Neuronal stem cell (in vitro differentiated cells): ENCODE measurements at regions not wholly inside any gene's neighbourhood (a gene's known extent, or its start where the extent isn't known, plus 50 kb on each side); places are given as distances from the start of the nearest gene placed in this dataset.

ENCODE experiments used
- DNase-seq: peaks from one replicate; pipeline ENCODE4 v3.0.0-alpha.2; 2013; ENCODE audit warnings: low spot score
- H2AFZ ChIP-seq: one replicate; pipeline ENCODE4 v1.6.1; 2013; ENCODE audit warnings: mild to moderate bottlenecking, low read length, inconsistent platforms
- H2AK5ac ChIP-seq: 2 replicates; pipeline ENCODE4 v1.6.1; 2013; ENCODE audit warnings: low read depth, mild to moderate bottlenecking, inconsistent platforms, low read length, moderate library complexity, mixed read lengths
- H2BK120ac ChIP-seq: 2 replicates; pipeline ENCODE4 v1.6.1; 2013; ENCODE audit warnings: low read depth, mild to moderate bottlenecking, inconsistent platforms, low read length, moderate library complexity, mixed read lengths
- H2BK12ac ChIP-seq: one replicate; pipeline ENCODE4 v1.6.1; 2013; ENCODE audit warnings: low read length, inconsistent platforms
- H2BK15ac ChIP-seq: 2 replicates; pipeline ENCODE4 v1.6.1; 2013; ENCODE audit warnings: mild to moderate bottlenecking, low read length, inconsistent platforms, mixed read lengths
- H2BK5ac ChIP-seq: one replicate; pipeline ENCODE4 v1.6.1; 2013; ENCODE audit warnings: inconsistent platforms, mild to moderate bottlenecking, low read length, moderate library complexity
- H3K14ac ChIP-seq: one replicate; pipeline ENCODE4 v1.6.1; 2013; ENCODE audit warnings: low read length, inconsistent platforms
- H3K18ac ChIP-seq: 2 replicates; pipeline ENCODE4 v1.6.1; 2013; ENCODE audit warnings: low read length, inconsistent platforms
- H3K23ac ChIP-seq: 2 replicates; pipeline ENCODE4 v1.6.1; 2013; ENCODE audit warnings: low read depth, mild to moderate bottlenecking, mixed read lengths, low read length, inconsistent platforms; ENCODE audit not compliant: poor library complexity
- H3K27ac ChIP-seq: replicated peaks from 3 replicates; pipeline ENCODE4 v1.5.1; 2013; ENCODE audit warnings: low read length, inconsistent platforms
- H3K27me3 ChIP-seq, 3 experiments: 2 replicates each; pipeline ENCODE4 v1.6.1; 2013; ENCODE audit warnings: low read length in 3 of 3, mild to moderate bottlenecking in 2 of 3, inconsistent platforms in 1 of 3, low read depth in 1 of 3, mixed read lengths in 1 of 3, moderate library complexity in 1 of 3; ENCODE audit not compliant: control insufficient read depth in 3 of 3, insufficient read depth in 3 of 3
- H3K36me3 ChIP-seq, 2 donors: replicated peaks in 1 of 2; 2 replicates each; pipeline ENCODE4 v1.6.1; 2013; ENCODE audit warnings: low read length in 2 of 2; ENCODE audit not compliant: control insufficient read depth in 2 of 2, insufficient read depth in 2 of 2
- H3K4ac ChIP-seq: 2 replicates; pipeline ENCODE4 v1.6.1; 2013; ENCODE audit warnings: inconsistent platforms, mild to moderate bottlenecking, low read length, moderate library complexity
- H3K4me1 ChIP-seq, 2 donors: 1 replicate in 1 of 2; 2 replicates in 1 of 2; pipeline ENCODE4 v1.6.1; 2013; ENCODE audit warnings: low read length in 2 of 2, low read depth in 1 of 2; ENCODE audit not compliant: control insufficient read depth in 2 of 2, insufficient read depth in 1 of 2
- H3K4me2 ChIP-seq: one replicate; pipeline ENCODE4 v1.6.1; 2013; ENCODE audit warnings: mild to moderate bottlenecking, low read length, inconsistent platforms; ENCODE audit not compliant: insufficient read depth, poor library complexity, severe bottlenecking
- H3K4me3 ChIP-seq, 2 donors: 2 replicates each; pipeline ENCODE4 v1.5.1; 2013; ENCODE audit warnings: low read length in 2 of 2, mild to moderate bottlenecking in 2 of 2, inconsistent platforms in 1 of 2, moderate library complexity in 1 of 2
- H3K79me1 ChIP-seq: one replicate; pipeline ENCODE4 v1.6.1; 2013; ENCODE audit warnings: low read depth, mild to moderate bottlenecking, inconsistent platforms, low read length, moderate library complexity
- H3K9ac ChIP-seq: one replicate; pipeline ENCODE4 v1.6.1; 2013; ENCODE audit warnings: mild to moderate bottlenecking, low read depth, low read length, inconsistent platforms; ENCODE audit not compliant: poor library complexity
- H3K9me3 ChIP-seq, 2 donors: replicated peaks in 1 of 2; 2 replicates each; pipeline versions ENCODE3 to v1.6.1; 2013; ENCODE audit warnings: low read length in 2 of 2, mild to moderate bottlenecking in 2 of 2, inconsistent platforms in 1 of 2, low read depth in 1 of 2, mixed read lengths in 1 of 2, moderate library complexity in 1 of 2; ENCODE audit not compliant: control insufficient read depth in 2 of 2, insufficient read depth in 1 of 2
- H4K8ac ChIP-seq: one replicate; pipeline ENCODE4 v1.6.1; 2013; ENCODE audit warnings: low read depth, mild to moderate bottlenecking, inconsistent platforms, low read length, moderate library complexity
- H4K91ac ChIP-seq: one replicate; pipeline ENCODE4 v1.6.1; 2013; ENCODE audit warnings: low read length, low read depth, mild to moderate bottlenecking, inconsistent platforms; ENCODE audit not compliant: poor library complexity
- WGBS, 2 donors: extraction: QIAGEN DNeasy Blood & Tissue Kit; methylation state at CpG; one replicate each; pipeline ENCODE4 v1.1.7; 2013; ENCODE audit warnings: missing lambda C conversion rate in 2 of 2, mixed read lengths in 1 of 2; ENCODE audit not compliant: insufficient read length in 2 of 2, insufficient replicate concordance in 1 of 2; ENCODE audit errors: extremely low coverage in 2 of 2; 5-methylcytosine and 5-hydroxymethylcytosine counted together

DNA sequence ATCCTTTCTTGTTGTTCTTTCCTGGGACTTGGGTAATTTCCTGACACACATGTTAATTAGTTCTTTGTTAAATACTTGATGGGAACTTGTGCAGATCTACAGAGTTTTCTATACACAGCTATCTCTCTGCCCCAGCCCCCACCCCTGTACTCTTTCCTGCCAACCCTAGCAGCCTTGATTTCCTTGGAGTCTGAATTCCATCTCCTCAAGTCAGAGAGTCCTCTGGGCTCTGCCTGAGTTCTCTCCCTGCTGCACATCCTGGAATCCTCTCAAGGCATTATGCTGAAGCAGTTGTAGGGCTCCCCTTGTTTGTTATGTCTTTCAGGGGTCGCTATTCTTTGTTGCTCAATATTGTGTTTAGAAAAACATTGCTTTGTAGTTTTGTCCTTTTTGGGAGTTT lies 384.7 kb downstream of the RPS6KC1 start:
- Histone ChIP-seq H2BK12ac (no peak overlapping the region), H3K27me3 (no peaks in the 10 kb centered on the region), H2AK5ac (no peak overlapping the region), H2AFZ (no peak overlapping the region), H3K23ac (no peak overlapping the region), H3K4ac (no peak overlapping the region), H4K8ac (no peak overlapping the region), H2BK120ac (no peak overlapping the region), H3K27ac (no peak overlapping the region), H3K4me2 (no peak overlapping the region), H3K14ac (no peak overlapping the region), H3K4me3 (no peak overlapping the region), H3K36me3 (no peaks in the 10 kb centered on the region), H3K9ac (no peak overlapping the region), H2BK5ac (no peak overlapping the region), H3K18ac (no peak overlapping the region), H3K9me3 (no peaks in the 10 kb centered on the region), H4K91ac (no peak overlapping the region), H2BK15ac (no peak overlapping the region), H3K79me1 (no peaks in the 10 kb centered on the region), H3K4me1 (peaks cover 0 to 2% of the 10 kb centered on the region in 2 donors)
- DNase-seq = no peak
- WGBS, 2 donors = no CpG with 5 or more reads among the region's 1 CpG

DNA sequence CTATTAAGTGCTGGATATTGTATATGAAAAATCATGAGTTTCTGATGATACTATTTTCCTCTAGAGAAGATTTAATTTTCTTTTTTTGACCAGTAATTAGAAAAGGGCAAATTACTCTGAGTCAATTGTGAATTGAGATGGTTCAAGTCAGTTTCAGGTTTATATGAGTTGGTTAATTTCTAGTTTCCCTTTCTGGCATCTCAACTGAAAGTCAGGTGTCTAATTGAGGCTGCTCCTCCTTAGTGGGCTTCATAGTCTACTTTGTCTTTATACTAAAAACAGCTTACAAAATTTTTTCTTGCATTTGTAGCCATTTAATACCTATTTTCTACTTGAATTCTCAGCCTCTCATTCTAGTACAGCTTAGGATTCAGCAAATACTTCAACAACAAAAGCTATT lies 387.3 kb downstream of the RPS6KC1 start:
- H3K79me1 ChIP-seq = no peaks in the 10 kb centered on the region

DNA sequence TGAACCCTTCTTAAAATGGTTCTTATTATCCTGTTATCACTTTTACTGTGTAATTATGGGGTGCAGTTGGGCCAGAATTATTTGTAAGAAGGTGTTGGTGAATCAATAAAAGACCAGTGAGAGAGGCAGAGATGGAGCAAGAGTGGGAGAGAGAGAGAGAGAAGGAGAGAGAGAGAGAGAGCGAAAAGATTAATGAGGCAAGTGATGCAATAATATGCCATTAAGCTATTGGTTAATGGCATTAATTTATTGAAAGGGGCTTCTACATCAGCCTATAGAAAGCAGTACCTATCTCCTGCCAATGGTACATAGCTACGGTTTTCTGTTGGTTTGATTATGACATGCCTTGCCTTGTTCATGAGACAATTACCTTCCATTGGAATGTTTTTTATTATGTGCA lies 388.7 kb downstream of the RPS6KC1 start:
- no peak overlapping the region for H3K18ac ChIP-seq
- no peak overlapping the region for H2BK15ac ChIP-seq
- no peak overlapping the region for H2BK5ac ChIP-seq
- no CpG with 5 or more reads among the region's 2 CpGs for WGBS, 2 donors
- H3K14ac ChIP-seq = no peak overlapping the region
- no peak overlapping the region for H4K8ac ChIP-seq
- H3K9ac ChIP-seq = no peak overlapping the region
- H2BK120ac ChIP-seq = no peak overlapping the region
- no peak overlapping the region for H4K91ac ChIP-seq
- H2AFZ ChIP-seq = no peak overlapping the region
- no peak overlapping the region for H2BK12ac ChIP-seq
- no peak overlapping the region for H3K4ac ChIP-seq
- H3K27me3 ChIP-seq = no peaks in the 10 kb centered on the region
- no peak overlapping the region for H3K23ac ChIP-seq
- no peak overlapping the region for H2AK5ac ChIP-seq
- H3K79me1 ChIP-seq = no peaks in the 10 kb centered on the region
- H3K9me3 ChIP-seq = no peaks in the 10 kb centered on the region
- no peak overlapping the region for H3K4me3 ChIP-seq
- no peaks in the 10 kb centered on the region for H3K36me3 ChIP-seq
- no peak overlapping the region for H3K27ac ChIP-seq
- peaks cover 0 to 2% of the 10 kb centered on the region in 2 donors for H3K4me1 ChIP-seq
- DNase-seq = no peak
- no peak overlapping the region for H3K4me2 ChIP-seq

More for the DNA sequence above, 387.3 kb downstream of the RPS6KC1 start:
- Histone ChIP-seq H4K91ac (no peak overlapping the region), H2BK15ac (no peak overlapping the region), H3K27me3 (no peaks in the 10 kb centered on the region), H3K14ac (no peak overlapping the region), H4K8ac (no peak overlapping the region), H3K4me3 (no peak overlapping the region), H2AFZ (no peak overlapping the region), H3K9ac (no peak overlapping the region), H2BK12ac (no peak overlapping the region), H3K27ac (no peak overlapping the region), H3K4me2 (no peak overlapping the region), H3K9me3 (no peaks in the 10 kb centered on the region), H3K4me1 (peaks cover 0 to 2% of the 10 kb centered on the region in 2 donors), H3K36me3 (no peaks in the 10 kb centered on the region), H3K4ac (no peak overlapping the region), H3K18ac (no peak overlapping the region), H3K23ac (no peak overlapping the region), H2BK5ac (no peak overlapping the region), H2AK5ac (no peak overlapping the region), H2BK120ac (no peak overlapping the region)
- no peak for DNase-seq

DNA sequence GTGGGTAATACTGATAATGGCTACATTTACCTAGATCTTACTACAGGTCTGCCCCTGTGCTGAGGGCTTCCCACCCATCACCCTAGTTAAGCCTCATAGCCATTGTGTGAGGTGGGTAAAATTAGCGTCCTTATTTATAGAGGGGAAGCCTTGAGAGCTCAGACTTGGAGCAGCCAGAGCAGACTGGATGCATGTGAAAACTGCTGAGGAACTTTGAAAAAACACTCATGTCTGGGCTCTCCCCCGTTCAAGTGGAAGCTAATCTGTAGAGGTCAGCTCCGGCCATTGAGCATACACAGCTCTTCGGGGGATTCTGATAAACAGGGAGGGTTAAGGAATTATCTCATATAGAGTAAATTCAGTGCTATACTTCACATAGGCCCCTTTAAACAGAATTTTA lies 389.7 kb downstream of the RPS6KC1 start:
- no peak overlapping the region for H3K4ac ChIP-seq
- H3K4me2 ChIP-seq = no peak overlapping the region
- no peaks in the 10 kb centered on the region for H3K9me3 ChIP-seq
- H3K4me3 ChIP-seq = no peak overlapping the region
- no peak overlapping the region for H3K9ac ChIP-seq
- H3K27ac ChIP-seq = no peak overlapping the region
- H2BK120ac ChIP-seq = no peak overlapping the region
- H3K14ac ChIP-seq = no peak overlapping the region
- H3K27me3 ChIP-seq = no peaks in the 10 kb centered on the region
- no peak overlapping the region for H4K8ac ChIP-seq
- no peaks in the 10 kb centered on the region for H3K79me1 ChIP-seq
- peaks cover 0 to 3% of the 10 kb centered on the region in 2 donors for H3K4me1 ChIP-seq
- no peak overlapping the region for H3K18ac ChIP-seq
- H2AK5ac ChIP-seq = no peak overlapping the region
- no peak overlapping the region for H2BK5ac ChIP-seq
- H2BK15ac ChIP-seq = no peak overlapping the region
- no peak overlapping the region for H4K91ac ChIP-seq
- H2BK12ac ChIP-seq = no peak overlapping the region
- no peaks in the 10 kb centered on the region for H3K36me3 ChIP-seq
- no peak for DNase-seq
- no peak overlapping the region for H3K23ac ChIP-seq
- no CpG with 5 or more reads among the region's 4 CpGs for WGBS, 2 donors
- H2AFZ ChIP-seq = no peak overlapping the region
